WTC11 (cell line): ENCODE measurements at regions not wholly inside any gene's neighbourhood (a gene's known extent, or its start where the extent isn't known, plus 50 kb on each side); places are given as distances from the start of the nearest gene placed in this dataset.
"Not testable (repeated sequence)": the region's sequence is repeated elsewhere in the genome, so short reads cannot be mapped to it uniquely, and the experiment has no call there.

Experiments
- ATAC-seq: fragments of 200-7000 bp; cut with Tn5 transposase; 2 replicates; pipeline ENCODE4 v1.10.0; 2021; ENCODE audit warnings: mild to moderate bottlenecking, moderate library complexity
- CTCF ChIA-PET: fragments of 300-600 bp; sonication (Branson Sonifier 250); formaldehyde crosslinking; loops from one replicate; lab custom pipeline; 2021; ENCODE audit warnings: antibody characterized with exemption; lab: Charles Lee
- POLR2A ChIA-PET: fragments of 350-600 bp; sonication (Branson Sonifier 250); formaldehyde crosslinking; loops from one replicate; lab custom pipeline; 2021; ENCODE audit warnings: antibody characterized with exemption; lab: Charles Lee
- DNase-seq: peaks from one replicate; pipeline ENCODE4 v3.0.0; 2021; ENCODE audit warnings: low spot score
- H3K27ac Mint-ChIP-seq: 2 replicates; pipeline ENCODE4 v1.8.0; 2021; ENCODE audit warnings: mixed read lengths
- H3K27me3 Mint-ChIP-seq: 2 replicates; pipeline ENCODE4 v1.8.0; 2021; ENCODE audit warnings: low read depth, mild to moderate bottlenecking, moderate library complexity, mixed read lengths
- H3K36me3 Mint-ChIP-seq: 2 replicates; pipeline ENCODE4 v1.8.0; 2021; ENCODE audit warnings: mixed read lengths
- H3K4me1 Mint-ChIP-seq: 2 replicates; pipeline ENCODE4 v1.8.0; 2022; ENCODE audit warnings: mixed read lengths
- H3K4me3 Mint-ChIP-seq: 2 replicates; pipeline ENCODE4 v1.8.0; 2021; ENCODE audit warnings: mild to moderate bottlenecking, moderate library complexity, mixed read lengths
- H3K9me3 Mint-ChIP-seq: 2 replicates; pipeline ENCODE4 v1.8.0; 2021; ENCODE audit warnings: mixed read lengths
- AR ChIP-seq: fragments of 250-450 bp; sonication (Bioruptor Pico); IDR thresholded peaks from 2 replicates; pipeline ENCODE4 v1.9.0; 2021; ENCODE audit warnings: mild to moderate bottlenecking
- ATF2 ChIP-seq: sonication (generic); formaldehyde crosslinking; IDR thresholded peaks from 2 replicates; pipeline ENCODE4 v1.8.1; 2022; ENCODE audit warnings: low read depth, missing genetic modification reagents, borderline replicate concordance
- CBFB ChIP-seq: sonication (generic); formaldehyde crosslinking; IDR thresholded peaks from 2 replicates; pipeline ENCODE4 v1.8.1; 2022; ENCODE audit warnings: mild to moderate bottlenecking, low read depth, missing genetic modification reagents
- E2F5 ChIP-seq: sonication (generic); formaldehyde crosslinking; IDR thresholded peaks from 2 replicates; pipeline ENCODE4 v1.8.1; 2022; ENCODE audit warnings: mild to moderate bottlenecking, moderate library complexity, missing genetic modification reagents
- ELF4 ChIP-seq: sonication (generic); formaldehyde crosslinking; IDR thresholded peaks from 2 replicates; pipeline ENCODE4 v1.8.1; 2022; ENCODE audit warnings: low read depth, mild to moderate bottlenecking, moderate library complexity, missing genetic modification reagents
- IRF1 ChIP-seq: sonication (generic); formaldehyde crosslinking; IDR thresholded peaks from 2 replicates; pipeline ENCODE4 v1.8.0; 2023; ENCODE audit warnings: missing genetic modification reagents
- MXD4 ChIP-seq: fragments of 250-450 bp; sonication (Bioruptor Pico); IDR thresholded peaks from 2 replicates; pipeline ENCODE4 v1.8.0; 2021; ENCODE audit warnings: mild to moderate bottlenecking, moderate library complexity, borderline replicate concordance
- NFE2L1 ChIP-seq: sonication (generic); formaldehyde crosslinking; IDR thresholded peaks from 2 replicates; pipeline ENCODE4 v1.8.1; 2023; ENCODE audit warnings: missing genetic modification reagents
- NFYB ChIP-seq: sonication (generic); formaldehyde crosslinking; conservative IDR thresholded peaks from 2 replicates; pipeline ENCODE4 v1.8.0; 2022; ENCODE audit warnings: low read depth, missing genetic modification reagents
- SMAD4 ChIP-seq: sonication (generic); formaldehyde crosslinking; IDR thresholded peaks from 2 replicates; pipeline ENCODE4 v1.8.0; 2022; ENCODE audit warnings: mild to moderate bottlenecking, missing genetic modification reagents
- TEAD1 ChIP-seq: sonication (generic); formaldehyde crosslinking; IDR thresholded peaks from 2 replicates; pipeline ENCODE4 v1.8.0; 2022; ENCODE audit warnings: mild to moderate bottlenecking, missing genetic modification reagents
- USF1 ChIP-seq: sonication (generic); formaldehyde crosslinking; IDR thresholded peaks from 2 replicates; pipeline ENCODE4 v1.8.0; 2022; ENCODE audit warnings: mild to moderate bottlenecking, missing genetic modification reagents
- ZNF425 ChIP-seq: fragments of 250-450 bp; sonication (Bioruptor Pico); conservative IDR thresholded peaks from 2 replicates; pipeline ENCODE4 v1.9.0; 2021; ENCODE audit warnings: mild to moderate bottlenecking
- ZSCAN18 ChIP-seq: fragments of 250-450 bp; sonication (Bioruptor Pico); IDR thresholded peaks from 2 replicates; pipeline ENCODE4 v2.1.2; 2022; ENCODE audit warnings: mild to moderate bottlenecking, moderate library complexity

- TF ChIP-seq USF1 (CRISPR knock-in tag), result no peak
- no peak for TF ChIP-seq MXD4 (CRISPR knock-in tag)
- TF ChIP-seq IRF1 (CRISPR knock-in tag), result no peak
- no peak for TF ChIP-seq TEAD1 (CRISPR knock-in tag)
- no peak for TF ChIP-seq NFYB
- TF ChIP-seq NFE2L1 (CRISPR knock-in tag), result no peak
- TF ChIP-seq SMAD4 (CRISPR knock-in tag), result no peak
- no peak for TF ChIP-seq E2F5 (CRISPR knock-in tag)
- TF ChIP-seq ELF4, result no peak
- TF ChIP-seq AR, result no peak
- TF ChIP-seq ZNF425 (CRISPR knock-in tag), result no peak
- H3K4me3 Mint-ChIP-seq, result no peak overlapping the region
- H3K9me3 Mint-ChIP-seq, result no peaks in the 10 kb centered on the region
- H3K27ac Mint-ChIP-seq, result 0 out of 2 replicates have a peak overlapping the region, but pooled peaks have one; percentile 85
- POLR2A ChIA-PET, result no interaction called here
- DNase-seq (no peak), ATAC-seq (no peak)
- H3K36me3 Mint-ChIP-seq, result no peaks in the 10 kb centered on the region; the same call in 1 of the 2 replicates
- H3K27me3 Mint-ChIP-seq, result no peaks in the 10 kb centered on the region
- CTCF ChIA-PET, result no interaction called here
- H3K4me1 Mint-ChIP-seq, result peaks cover 4% of the 10 kb centered on the region
Measured at GRCh38 chr15:30816430-30816829, 87.3 kb upstream of the FAN1 start.

- ATAC-seq, result peak; percentile 69
- H3K27me3 Mint-ChIP-seq, DNase-seq, CTCF ChIA-PET, POLR2A ChIA-PET, H3K36me3 Mint-ChIP-seq, H3K9me3 Mint-ChIP-seq: not testable (repeated sequence)
- Mint-ChIP-seq H3K4me3 (peak overlapping the region; percentile 21; the same call in 1 of the 2 replicates), H3K4me1 (peaks cover 14% of the 10 kb centered on the region), H3K27ac (peak overlapping the region; percentile 75)
Measured at GRCh38 chr15:30823068-30823813, 80.5 kb upstream of the FAN1 start.

- Mint-ChIP-seq H3K4me3 (no peak overlapping the region), H3K4me1 (peaks cover 18% of the 10 kb centered on the region), H3K9me3 (no peaks in the 10 kb centered on the region), H3K36me3 (no peaks in the 10 kb centered on the region), H3K27ac (no peak overlapping the region), H3K27me3 (no peaks in the 10 kb centered on the region)
- POLR2A ChIA-PET, result no interaction called here
- CTCF ChIA-PET, result no interaction called here
- TF ChIP-seq CBFB (CRISPR knock-in tag), result no peak
- no peak for TF ChIP-seq ZSCAN18
- no peak for TF ChIP-seq AR
- TF ChIP-seq ATF2, result no peak
- no peak for DNase-seq
- no peak for ATAC-seq
Measured at GRCh38 chr15:30824518-30825195, 79.1 kb upstream of the FAN1 start.
